Naive thymus-derived CD4-positive, alpha-beta T cell (primary cell): ENCODE measurements at regions not wholly inside any gene's neighbourhood (a gene's known extent, or its start where the extent isn't known, plus 50 kb on each side); places are given as distances from the start of the nearest gene placed in this dataset.

Experiments used
- ATAC-seq: fragments of 150-1000 bp; cut with Tn5 transposase; 2 replicates; pipeline ENCODE4 v1.10.0; 2021; ENCODE audit warnings: mild to moderate bottlenecking, moderate library complexity
- CTCF ChIA-PET: fragments of 350-600 bp; sonication (Branson Sonifier 250); formaldehyde crosslinking; loops from one replicate; lab custom pipeline; 2021; ENCODE audit warnings: antibody characterized with exemption; lab: Charles Lee
- POLR2A ChIA-PET: fragments of 350-600 bp; sonication (Branson Sonifier 250); formaldehyde crosslinking; loops from one replicate; lab custom pipeline; 2021; ENCODE audit warnings: antibody characterized with exemption, inconsistent platforms; lab: Charles Lee
- DNase-seq, 9 donors: peaks; one replicate each; pipeline versions ENCODE4 v3.0.0 to v3.0.0-alpha.2; 2020 to 2022; ENCODE audit warnings: mixed read lengths in 1 of 9
- H3K27ac ChIP-seq: one replicate; pipeline ENCODE4 v1.7.0; 2013; ENCODE audit warnings: mild to moderate bottlenecking, low read depth, low read length, moderate library complexity
- H3K27me3 ChIP-seq, 2 donors: one replicate each; pipeline ENCODE4 v1.7.0; 2013; ENCODE audit warnings: low read length in 2 of 2, mild to moderate bottlenecking in 2 of 2, moderate library complexity in 2 of 2; ENCODE audit not compliant: control insufficient read depth in 2 of 2, insufficient read depth in 2 of 2
- H3K36me3 ChIP-seq, 3 experiments: 1 replicate in 2 of 3; 2 replicates in 1 of 3; pipeline ENCODE4 v1.7.0; 2013; ENCODE audit warnings: low read length in 3 of 3, mild to moderate bottlenecking in 3 of 3, moderate library complexity in 1 of 3; ENCODE audit not compliant: insufficient read depth in 3 of 3, control insufficient read depth in 2 of 3
- H3K4me1 ChIP-seq, 2 donors: one replicate each; pipeline ENCODE4 v1.7.0; 2013; ENCODE audit warnings: low read length in 2 of 2, mild to moderate bottlenecking in 2 of 2, moderate library complexity in 1 of 2; ENCODE audit not compliant: control insufficient read depth in 2 of 2, insufficient read depth in 2 of 2
- H3K4me3 ChIP-seq: 2 replicates; pipeline ENCODE4 v1.7.0; 2013; ENCODE audit warnings: mild to moderate bottlenecking, low read length
- H3K9me3 ChIP-seq, 3 experiments: 1 replicate in 2 of 3; 2 replicates in 1 of 3; pipeline ENCODE4 v1.7.0; 2013; ENCODE audit warnings: low read length in 3 of 3; ENCODE audit not compliant: control insufficient read depth in 2 of 3
- H3K27ac Mint-ChIP-seq, 9 donors: one replicate each; pipeline ENCODE4 v1.8.0; 2020 to 2022; ENCODE audit warnings: mixed read lengths in 9 of 9, mild to moderate bottlenecking in 8 of 9, moderate library complexity in 5 of 9, inconsistent platforms in 2 of 9
- H3K27me3 Mint-ChIP-seq, 5 donors: one replicate each; pipeline ENCODE4 v1.8.0; 2021 to 2022; ENCODE audit warnings: mixed read lengths in 5 of 5, mild to moderate bottlenecking in 1 of 5
- H3K36me3 Mint-ChIP-seq, 5 donors: one replicate each; pipeline ENCODE4 v1.8.0; 2020 to 2022; ENCODE audit warnings: mixed read lengths in 5 of 5, mild to moderate bottlenecking in 3 of 5, inconsistent platforms in 1 of 5
- H3K4me1 Mint-ChIP-seq, 7 donors: one replicate each; pipeline ENCODE4 v1.8.0; 2020 to 2022; ENCODE audit warnings: mixed read lengths in 7 of 7, mild to moderate bottlenecking in 3 of 7, inconsistent platforms in 1 of 7
- H3K4me3 Mint-ChIP-seq, 10 donors: one replicate each; pipeline ENCODE4 v1.8.0; 2020 to 2022; ENCODE audit warnings: mild to moderate bottlenecking in 10 of 10, mixed read lengths in 10 of 10, moderate library complexity in 6 of 10, inconsistent platforms in 2 of 10
- H3K9me3 Mint-ChIP-seq, 11 donors: one replicate each; pipeline ENCODE4 v1.8.0; 2020 to 2022; ENCODE audit warnings: mixed read lengths in 11 of 11, mild to moderate bottlenecking in 4 of 11, inconsistent platforms in 1 of 11, moderate library complexity in 1 of 11
- intact Hi-C, 2 donors: fragments of 100-400 bp; cut with micrococcal nuclease; formaldehyde crosslinking; loops; one replicate each; pipeline ENCODE4 v1.15.1; 2023

GRCh38 chr16:85256190-85256739 is 144.0 kb upstream of the CIBAR2 start:
- H3K36me3 ChIP-seq: no peaks in the 10 kb centered on the region
- Mint-ChIP-seq H3K9me3 (no peaks in the 10 kb centered on the region), H3K36me3 (no peaks in the 10 kb centered on the region), H3K4me1 (peaks cover 0 to 5% (median 0%) of the 10 kb centered on the region in 7 donors), H3K4me3 (no peak overlapping the region), H3K27me3 (peaks cover 0 to 25% (median 0%) of the 10 kb centered on the region in 5 donors), H3K27ac (no peak overlapping the region)
- ChIA-PET POLR2A (no interaction called here), CTCF (interaction anchor here (0.6 to 1.2 kb wide), 2 partner anchors 11 to 43 kb away, joined by 3 read pairs; no protein-coding TSS in a partner anchor)
- no peaks in the 10 kb centered on the region for H3K4me1 ChIP-seq
- intact Hi-C loops: no loop called here
- H3K27ac ChIP-seq: no peak overlapping the region
- no peaks in the 10 kb centered on the region for H3K27me3 ChIP-seq
- no peak for ATAC-seq
- H3K4me3 ChIP-seq: no peak overlapping the region
- no peaks in the 10 kb centered on the region for H3K9me3 ChIP-seq
- no peak for DNase-seq

GRCh38 chr16:85257483-85257882 is 145.2 kb upstream of the CIBAR2 start:
- no peak overlapping the region for H3K4me3 Mint-ChIP-seq

GRCh38 chr16:85258166-85258565 is 145.9 kb upstream of the CIBAR2 start:
- CTCF ChIA-PET: no interaction called here
- intact Hi-C loops: no loop called here
- Histone ChIP-seq H3K4me3 (no peak overlapping the region), H3K36me3 (no peaks in the 10 kb centered on the region), H3K27me3 (no peaks in the 10 kb centered on the region), H3K27ac (no peak overlapping the region), H3K9me3 (no peaks in the 10 kb centered on the region), H3K4me1 (no peaks in the 10 kb centered on the region)
- H3K9me3 Mint-ChIP-seq: no peaks in the 10 kb centered on the region
- no peaks in the 10 kb centered on the region for H3K36me3 Mint-ChIP-seq
- H3K4me1 Mint-ChIP-seq: peaks cover 0 to 7% (median 5%) of the 10 kb centered on the region in 7 donors
- H3K4me3 Mint-ChIP-seq: no peak overlapping the region
- no peak for DNase-seq
- no peak overlapping the region for H3K27ac Mint-ChIP-seq
- POLR2A ChIA-PET: no interaction called here
- H3K27me3 Mint-ChIP-seq: peaks cover 0 to 30% (median 10%) of the 10 kb centered on the region in 5 donors
- ATAC-seq: no peak

More at GRCh38 chr16:85257483-85257882, 145.2 kb upstream of the CIBAR2 start:
- ChIA-PET POLR2A (no interaction called here), CTCF (no interaction called here)
- Mint-ChIP-seq H3K27ac (no peak overlapping the region), H3K4me1 (peaks cover 0 to 7% (median 5%) of the 10 kb centered on the region in 7 donors), H3K36me3 (no peaks in the 10 kb centered on the region), H3K9me3 (no peaks in the 10 kb centered on the region), H3K27me3 (peaks cover 0 to 25% (median 6%) of the 10 kb centered on the region in 5 donors)
- intact Hi-C loops: no loop called here
- Histone ChIP-seq H3K27me3 (no peaks in the 10 kb centered on the region), H3K4me3 (no peak overlapping the region), H3K36me3 (no peaks in the 10 kb centered on the region), H3K27ac (no peak overlapping the region), H3K4me1 (no peaks in the 10 kb centered on the region), H3K9me3 (no peaks in the 10 kb centered on the region)
- no peak for DNase-seq
- ATAC-seq: no peak

GRCh38 chr16:85258629-85259028 is 146.4 kb upstream of the CIBAR2 start:
- no peak for DNase-seq
- CTCF ChIA-PET: no interaction called here
- Histone ChIP-seq H3K4me3 (no peak overlapping the region), H3K9me3 (no peaks in the 10 kb centered on the region), H3K27me3 (no peaks in the 10 kb centered on the region), H3K4me1 (no peaks in the 10 kb centered on the region), H3K36me3 (no peaks in the 10 kb centered on the region), H3K27ac (no peak overlapping the region)
- H3K27ac Mint-ChIP-seq: no peak overlapping the region
- no peak for ATAC-seq
- H3K27me3 Mint-ChIP-seq: peaks cover 0 to 30% (median 10%) of the 10 kb centered on the region in 5 donors
- H3K4me1 Mint-ChIP-seq: peaks cover 0 to 7% (median 3%) of the 10 kb centered on the region in 7 donors
- H3K9me3 Mint-ChIP-seq: no peaks in the 10 kb centered on the region
- no peaks in the 10 kb centered on the region for H3K36me3 Mint-ChIP-seq
- POLR2A ChIA-PET: no interaction called here
- intact Hi-C loops: no loop called here
- H3K4me3 Mint-ChIP-seq: no peak overlapping the region

- Histone ChIP-seq H3K27ac (no peak overlapping the region), H3K4me1 (no peaks in the 10 kb centered on the region), H3K4me3 (no peak overlapping the region), H3K9me3 (no peaks in the 10 kb centered on the region), H3K36me3 (no peaks in the 10 kb centered on the region), H3K27me3 (no peaks in the 10 kb centered on the region)
- peaks cover 0 to 7% (median 3%) of the 10 kb centered on the region in 7 donors for H3K4me1 Mint-ChIP-seq
- DNase-seq: no peak
- ChIA-PET POLR2A (no interaction called here), CTCF (no interaction called here)
- ATAC-seq: no peak
- H3K36me3 Mint-ChIP-seq: no peaks in the 10 kb centered on the region
- peaks cover 0 to 30% (median 10%) of the 10 kb centered on the region in 5 donors for H3K27me3 Mint-ChIP-seq
- no peaks in the 10 kb centered on the region for H3K9me3 Mint-ChIP-seq
- intact Hi-C loops: no loop called here
- no peak overlapping the region for H3K4me3 Mint-ChIP-seq
- H3K27ac Mint-ChIP-seq: no peak overlapping the region
Observed at GRCh38 chr16:85259115-85259831, 147.0 kb upstream of the CIBAR2 start.

- Mint-ChIP-seq H3K27ac (no peak overlapping the region), H3K4me3 (no peak overlapping the region), H3K27me3 (peaks cover 0 to 30% (median 10%) of the 10 kb centered on the region in 5 donors), H3K4me1 (peaks cover 0 to 7% (median 3%) of the 10 kb centered on the region in 7 donors), H3K9me3 (no peaks in the 10 kb centered on the region), H3K36me3 (no peaks in the 10 kb centered on the region)
- Histone ChIP-seq H3K27me3 (no peaks in the 10 kb centered on the region), H3K27ac (no peak overlapping the region), H3K4me3 (no peak overlapping the region), H3K36me3 (no peaks in the 10 kb centered on the region), H3K4me1 (no peaks in the 10 kb centered on the region), H3K9me3 (no peaks in the 10 kb centered on the region)
- ChIA-PET CTCF (no interaction called here), POLR2A (no interaction called here)
- no peak for ATAC-seq
- no peak for DNase-seq
- intact Hi-C loops: no loop called here
Observed at GRCh38 chr16:85259832-85260167, 147.5 kb upstream of the CIBAR2 start.

GRCh38 chr16:85261204-85261603 is 148.9 kb upstream of the CIBAR2 start:
- Mint-ChIP-seq H3K4me3 (no peak overlapping the region), H3K27ac (no peak overlapping the region), H3K27me3 (peaks cover 0 to 29% (median 10%) of the 10 kb centered on the region in 5 donors), H3K9me3 (no peaks in the 10 kb centered on the region), H3K36me3 (no peaks in the 10 kb centered on the region), H3K4me1 (peaks cover 0 to 7% (median 3%) of the 10 kb centered on the region in 7 donors)
- Histone ChIP-seq H3K4me1 (no peaks in the 10 kb centered on the region), H3K27ac (no peak overlapping the region), H3K9me3 (no peaks in the 10 kb centered on the region), H3K27me3 (no peaks in the 10 kb centered on the region), H3K4me3 (no peak overlapping the region), H3K36me3 (no peaks in the 10 kb centered on the region)
- POLR2A ChIA-PET: no interaction called here
- CTCF ChIA-PET: interaction anchor here (0.5 kb wide), 1 partner anchor 438 kb away, joined by 3 read pairs; no protein-coding TSS in a partner anchor
- ATAC-seq: no peak
- DNase-seq: no peak
- intact Hi-C loops: no loop called here
